NCI-H446 (cell line): ENCODE measurements at regions not wholly inside any gene's neighbourhood (a gene's known extent, or its start where the extent isn't known, plus 50 kb on each side); places are given as distances from the start of the nearest gene placed in this dataset.
"Not testable (repeated sequence)": the region's sequence is repeated elsewhere in the genome, so short reads cannot be mapped to it uniquely, and the experiment has no call there.

Experiments
- DNase-seq, 2 experiments: peaks; one replicate each; lab custom pipeline; 2025; lab: John Stamatoyannopoulos, UW

GRCh38 chr1:222065234-222065633, 323.3 kb upstream of the DUSP10 start:
- DNase-seq = no peak

- DNase-seq = no peak
Observed at GRCh38 chr1:222064388-222065211, 322.7 kb upstream of the DUSP10 start.

- DNase-seq = no peak
Observed at GRCh38 chr1:222062640-222063039, 320.8 kb upstream of the DUSP10 start.

- DNase-seq = no peak
Observed at GRCh38 chr1:222061711-222062359, 319.9 kb upstream of the DUSP10 start.

GRCh38 chr1:222060210-222060916, 318.5 kb upstream of the DUSP10 start:
- DNase-seq = no peak

GRCh38 chr1:222058249-222058648, 316.4 kb upstream of the DUSP10 start:
- DNase-seq = no peak

GRCh38 chr1:222057162-222057561, 315.3 kb upstream of the DUSP10 start:
- DNase-seq = no peak

- DNase-seq = no peak
Observed at GRCh38 chr1:222054416-222054815, 312.5 kb upstream of the DUSP10 start.

- DNase-seq = no peak
Observed at GRCh38 chr1:222053790-222054294, 312.0 kb upstream of the DUSP10 start.

GRCh38 chr1:222051311-222051710, 309.4 kb upstream of the DUSP10 start:
- DNase-seq = not testable (repeated sequence)

GRCh38 chr1:222049661-222050060, 307.8 kb upstream of the DUSP10 start:
- not testable (repeated sequence) for DNase-seq

GRCh38 chr1:222049176-222049575, 307.3 kb upstream of the DUSP10 start:
- DNase-seq = no peak

- no peak for DNase-seq
Observed at GRCh38 chr1:222048094-222048595, 306.3 kb upstream of the DUSP10 start.

- no peak for DNase-seq
Observed at GRCh38 chr1:222047366-222047765, 305.5 kb upstream of the DUSP10 start.

GRCh38 chr1:222046684-222047263, 304.9 kb upstream of the DUSP10 start:
- no peak for DNase-seq

- DNase-seq = no peak
Observed at GRCh38 chr1:222045786-222046185, 303.9 kb upstream of the DUSP10 start.

GRCh38 chr1:222045236-222045635, 303.3 kb upstream of the DUSP10 start:
- DNase-seq = no peak

GRCh38 chr1:222043444-222044292, 301.8 kb upstream of the DUSP10 start:
- DNase-seq = no peak

- no peak for DNase-seq
Observed at GRCh38 chr1:222042120-222042519, 300.2 kb upstream of the DUSP10 start.

- no peak for DNase-seq
Observed at GRCh38 chr1:222040955-222041354, 299.1 kb upstream of the DUSP10 start.
